Uterus (tissue), 2 donors: ENCODE measurements at regions not wholly inside any gene's neighbourhood (a gene's known extent, or its start where the extent isn't known, plus 50 kb on each side); places are given as distances from the start of the nearest gene placed in this dataset.

Experiments
- CTCF ChIP-seq, 4 experiments: fragments of 200-600 bp in 2 of 4; fragments of 450-650 bp in 2 of 4; sonication (generic) in 2 of 4; IDR thresholded peaks; one replicate each; pipeline ENCODE4 v1.5.1; 2016 to 2019; ENCODE audit warnings: antibody characterized with exemption in 4 of 4, mild to moderate bottlenecking in 2 of 4, moderate library complexity in 1 of 4
- POLR2A ChIP-seq, 2 donors: fragments of 450-650 bp; IDR thresholded peaks; one replicate each; pipeline ENCODE4 v1.6.1; 2016; ENCODE audit warnings: antibody characterized with exemption in 2 of 2, mild to moderate bottlenecking in 1 of 2, moderate library complexity in 1 of 2

- no peak for TF ChIP-seq CTCF (IDR thresholded peaks at IDR 0.05)
- no peak for TF ChIP-seq POLR2A (IDR thresholded peaks at IDR 0.05)
Observed at GRCh38 chr2:20132990-20133535, 81.6 kb upstream of the LAPTM4A start.
